ENCODE measurements at regions not wholly inside any gene's neighbourhood (a gene's known extent, or its start where the extent isn't known, plus 50 kb on each side); places are given as distances from the start of the nearest gene placed in this dataset.

DNA sequence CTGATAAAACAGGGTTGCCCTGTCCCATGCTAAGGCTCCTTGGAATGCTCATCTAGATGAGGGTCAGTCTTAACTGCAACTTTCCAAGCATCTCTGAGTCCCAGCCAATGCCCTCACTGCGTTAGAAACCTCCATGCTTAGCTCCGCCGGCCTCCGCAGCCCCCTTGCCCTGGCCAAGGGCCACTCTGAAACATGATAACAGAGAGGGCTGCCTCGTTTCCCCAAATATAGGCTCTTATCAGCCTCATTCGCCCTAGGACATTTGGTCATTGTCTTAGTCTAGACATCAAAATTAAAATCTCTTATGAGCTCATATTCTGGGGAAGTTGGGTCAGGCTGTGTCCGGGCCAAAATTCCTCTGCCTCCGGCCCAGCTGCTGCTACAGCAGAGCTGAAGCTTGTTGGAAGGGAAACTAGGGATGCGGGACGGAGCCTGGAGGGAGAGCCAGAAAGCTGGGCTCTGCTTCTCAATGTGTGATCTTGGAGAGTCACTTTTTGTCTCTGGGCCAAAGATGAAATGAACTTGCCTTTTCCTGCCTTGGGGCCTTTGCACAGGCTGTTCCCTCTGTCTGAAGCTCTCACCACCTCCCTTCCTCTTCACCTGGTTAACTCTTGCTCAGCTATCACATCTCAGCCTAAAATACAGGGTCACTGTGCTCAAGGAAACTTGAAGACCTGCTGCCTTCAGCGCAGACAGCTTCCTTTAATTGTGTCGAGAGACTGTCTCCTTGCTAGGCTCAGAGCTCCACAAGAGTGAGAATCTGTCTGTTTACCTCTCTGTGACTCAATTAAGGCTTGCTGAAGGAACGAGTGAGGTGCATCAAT lies 191.3 kb downstream of the RGS3 start:
- H3K14ac ChIP-seq (ENCODE audit: insufficient read length), result no peak overlapping the region
- no peak for DNase-seq (ENCODE audit: low read depth in 1 of 2, low spot score in 2 of 2)
- no peak overlapping the region for H3K23ac ChIP-seq (ENCODE audit: insufficient read length)
- H3K18ac ChIP-seq (ENCODE audit: extremely low read depth, low read length), result 0 out of 2 replicates have a peak overlapping the region, but pooled peaks have one; percentile 80
- H2AK5ac ChIP-seq (ENCODE audit: low read depth, low read length), result no peak overlapping the region
- TF ChIP-seq SP1 (IDR thresholded peaks at IDR 0.05; ENCODE audit: low read depth, low read length), result no peak
- no peak for TF ChIP-seq SUZ12 (IDR thresholded peaks at IDR 0.05; ENCODE audit: low read length)
- no peak for TF ChIP-seq HDAC6 (IDR thresholded peaks at IDR 0.05; ENCODE audit: low read depth, low read length)
- TF ChIP-seq, protein P1, sequence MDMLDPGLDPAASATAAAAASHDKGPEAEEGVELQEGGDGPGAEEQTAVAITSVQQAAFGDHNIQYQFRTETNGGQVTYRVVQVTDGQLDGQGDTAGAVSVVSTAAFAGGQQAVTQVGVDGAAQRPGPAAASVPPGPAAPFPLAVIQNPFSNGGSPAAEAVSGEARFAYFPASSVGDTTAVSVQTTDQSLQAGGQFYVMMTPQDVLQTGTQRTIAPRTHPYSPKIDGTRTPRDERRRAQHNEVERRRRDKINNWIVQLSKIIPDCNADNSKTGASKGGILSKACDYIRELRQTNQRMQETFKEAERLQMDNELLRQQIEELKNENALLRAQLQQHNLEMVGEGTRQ (IDR thresholded peaks at IDR 0.05; ENCODE audit: low read length), result no peak
- no peak for TF ChIP-seq CBX8 (IDR thresholded peaks at IDR 0.05; ENCODE audit: borderline replicate concordance, low read depth, low read length)
- TF ChIP-seq POLR2AphosphoS5 (IDR thresholded peaks at IDR 0.05; ENCODE audit: low read depth, low read length), result no peak
- no peak for TF ChIP-seq MAFK (IDR thresholded peaks at IDR 0.05; ENCODE audit: low read depth, low read length)
- no peak for TF ChIP-seq SP4 (IDR thresholded peaks at IDR 0.05; ENCODE audit: low read length)
- TF ChIP-seq ASH2L (IDR thresholded peaks at IDR 0.05; ENCODE audit: low read length), result no peak
- H3K4ac ChIP-seq (replicated peaks; ENCODE audit: insufficient read length, low read depth, low read length), result no peak overlapping the region
- H2AFZ ChIP-seq (ENCODE audit: low read length), result peak overlapping the region; percentile 98
- no peak overlapping the region for H3K56ac ChIP-seq (replicated peaks; ENCODE audit: insufficient read length, low read depth, low read length)
- no peaks in the 10 kb centered on the region for H3K23me2 ChIP-seq (ENCODE audit: low read depth, low read length)
- no peak overlapping the region; the same call in 1 of the 2 replicates for H2BK5ac ChIP-seq (ENCODE audit: low read depth, low read length)
- no peaks in the 10 kb centered on the region for H3K79me1 ChIP-seq (ENCODE audit: low read depth, low read length)
- ChIA-PET POLR2A (ENCODE audit: partially characterized antibody) (interaction anchor here (0.9 to 4.5 kb wide), 8 partner anchors 34 to 245 kb away, joined by 3 to 46 read pairs (median 6); no protein-coding TSS in a partner anchor), CTCF (ENCODE audit: partially characterized antibody) (interaction anchor here (0.6 to 18.7 kb wide), 65 partner anchors 8 to 380 kb away, joined by 3 to 1065 read pairs (median 6); partner anchors contain the start of genes ALAD, CDC26, HDHD3 and PRPF4)
- H2BK20ac ChIP-seq (ENCODE audit: low read length), result peak overlapping the region; percentile 17; the same call in 1 of the 2 replicates
- no peak overlapping the region for H4K8ac ChIP-seq (ENCODE audit: extremely low read depth, insufficient read depth, low read length)
- WGBS, 2 experiments (ENCODE audit: extremely low coverage in 1 of 2, insufficient coverage in 1 of 2, insufficient read length in 1 of 2, insufficient replicate concordance in 2 of 2, low coverage in 1 of 2, low lambda C conversion rate in 2 of 2, missing lambda C conversion rate in 1 of 2), result 86% methylated on average over 13 of the region's 13 CpGs; no CpG with 5 or more reads in 1 of the 2 experiments
- H3K4me3 ChIP-seq (ENCODE audit: extremely low read depth in 1 of 4, insufficient read depth in 2 of 4, low read depth in 3 of 4, low read length in 4 of 4), result no peak overlapping the region
- H3K36me3 ChIP-seq (ENCODE audit: control insufficient read depth in 2 of 4, insufficient read depth in 4 of 4, low read length in 3 of 4), result no peaks in the 10 kb centered on the region
- no peaks in the 10 kb centered on the region for H3K9me3 ChIP-seq (ENCODE audit: insufficient read depth in 2 of 2, low read depth in 1 of 2, low read length in 1 of 2)
- no peak overlapping the region for H3K9ac ChIP-seq (replicated peaks in 1 of 4; ENCODE audit: extremely low read depth in 1 of 4, low read depth in 3 of 4, low read length in 3 of 4)
- H3K79me2 ChIP-seq (ENCODE audit: control insufficient read depth in 1 of 2, insufficient read depth in 2 of 2, low read length in 2 of 2), result no peaks in the 10 kb centered on the region
- H4K20me1 ChIP-seq (replicated peaks in 1 of 2; ENCODE audit: control insufficient read depth in 1 of 2, insufficient read depth in 2 of 2, low read length in 2 of 2), result peaks cover 0 to 4% of the 10 kb centered on the region in 2 experiments
- H3K4me2 ChIP-seq (ENCODE audit: insufficient read depth in 1 of 2, low read depth in 2 of 2, low read length in 2 of 2), result no peak overlapping the region; a peak in 1 of 4 replicates
- no peak overlapping the region for H3K27ac ChIP-seq (ENCODE audit: low read depth, low read length)
- no peak overlapping the region for H2BK120ac ChIP-seq (replicated peaks; ENCODE audit: low read depth, low read length)
- H4K91ac ChIP-seq (replicated peaks; ENCODE audit: insufficient read length, low read length), result peak overlapping the region; percentile 47
- H2BK12ac ChIP-seq (ENCODE audit: low read depth, low read length), result peak overlapping the region; percentile 69; the same call in 1 of the 2 replicates
- no peak overlapping the region for H4K5ac ChIP-seq (ENCODE audit: insufficient read length, low read depth, low read length)
- H2BK15ac ChIP-seq (ENCODE audit: low read length), result peak overlapping the region; percentile 34; the same call in 1 of the 2 replicates
- H3K27me3 ChIP-seq (replicated peaks in 1 of 4; ENCODE audit: control insufficient read depth in 3 of 4, extremely low read depth in 1 of 4, insufficient read depth in 3 of 4, low read length in 3 of 4), result no peaks in the 10 kb centered on the region
- H3K4me1 ChIP-seq (replicated peaks in 1 of 4; ENCODE audit: control insufficient read depth in 3 of 4, insufficient read depth in 4 of 4, low read length in 3 of 4), result peaks cover 0 to 23% (median 9%) of the 10 kb centered on the region in 4 experiments; a peak in 6 of 7 replicates
- FAIRE-seq, result no peak
